Esophagus (tissue), 2 donors: ENCODE measurements at regions not wholly inside any gene's neighbourhood (a gene's known extent, or its start where the extent isn't known, plus 50 kb on each side); places are given as distances from the start of the nearest gene placed in this dataset.
"Not testable (repeated sequence)": the region's sequence is repeated elsewhere in the genome, so short reads cannot be mapped to it uniquely, and the experiment has no call there.

Experiments used
- H3K27ac ChIP-seq, 2 donors: one replicate each; pipeline ENCODE4 v1.5.1; 2013; ENCODE audit warnings: low read depth in 2 of 2, mild to moderate bottlenecking in 2 of 2, inconsistent platforms in 1 of 2, low read length in 1 of 2, moderate library complexity in 1 of 2
- H3K27me3 ChIP-seq, 2 donors: one replicate each; pipeline ENCODE4 v1.6.1; 2013; ENCODE audit warnings: low read length in 2 of 2, control low read depth in 1 of 2, mild to moderate bottlenecking in 1 of 2; ENCODE audit not compliant: insufficient read depth in 2 of 2, control insufficient read depth in 1 of 2
- H3K36me3 ChIP-seq, 2 donors: one replicate each; pipeline ENCODE4 v1.6.1; 2013; ENCODE audit warnings: low read length in 1 of 2; ENCODE audit not compliant: control insufficient read depth in 2 of 2, insufficient read depth in 2 of 2
- H3K4me1 ChIP-seq, 2 donors: one replicate each; pipeline ENCODE4 v1.6.1; 2013; ENCODE audit warnings: low read length in 1 of 2; ENCODE audit not compliant: control insufficient read depth in 2 of 2, insufficient read depth in 2 of 2
- H3K4me3 ChIP-seq, 2 donors: one replicate each; pipeline ENCODE4 v1.5.1; 2013; ENCODE audit warnings: low read length in 2 of 2, mild to moderate bottlenecking in 2 of 2, low read depth in 1 of 2, moderate library complexity in 1 of 2
- H3K9me3 ChIP-seq, 2 donors: one replicate each; pipeline ENCODE4 v1.6.1; 2013; ENCODE audit warnings: mild to moderate bottlenecking in 2 of 2, low read depth in 1 of 2, low read length in 1 of 2, moderate library complexity in 1 of 2; ENCODE audit not compliant: control insufficient read depth in 2 of 2, insufficient read depth in 1 of 2
- WGBS, 2 donors: extraction: QIAGEN DNeasy Blood & Tissue Kit; methylation state at CpG; one replicate each; pipeline ENCODE4 v1.1.7; 2013; 5-methylcytosine and 5-hydroxymethylcytosine counted together
- donor health status: healthy with polysubstance abuse.
- donor health status: Bipolar disorder and iron deficiency.

- Histone ChIP-seq H3K4me3 (no peak overlapping the region), H3K36me3 (no peaks in the 10 kb centered on the region), H3K27ac (no peak overlapping the region), H3K9me3 (no peaks in the 10 kb centered on the region), H3K27me3 (peaks cover 0 to 2% of the 10 kb centered on the region in 2 donors), H3K4me1 (no peaks in the 10 kb centered on the region)
- 91 to 92% methylated on average over 5 of the region's 5 CpGs for WGBS, 2 donors
These were observed 218.9 kb upstream of the PRDM1 start for GRCh38 chr6:105867277-105867676.

- Histone ChIP-seq H3K4me3 (no peak overlapping the region), H3K9me3 (no peaks in the 10 kb centered on the region), H3K36me3 (no peaks in the 10 kb centered on the region), H3K4me1 (no peaks in the 10 kb centered on the region), H3K27ac (no peak overlapping the region), H3K27me3 (peaks cover 0 to 2% of the 10 kb centered on the region in 2 donors)
- WGBS, 2 donors: 86 to 87% methylated on average over 5 of the region's 5 CpGs
These were observed 223.1 kb upstream of the PRDM1 start for GRCh38 chr6:105862936-105863607.

- not testable (repeated sequence) for H3K36me3 ChIP-seq, H3K27me3 ChIP-seq, H3K9me3 ChIP-seq, H3K4me3 ChIP-seq, H3K4me1 ChIP-seq, H3K27ac ChIP-seq
These were observed 225.2 kb upstream of the PRDM1 start for GRCh38 chr6:105860927-105861326.

- Histone ChIP-seq H3K4me1 (no peaks in the 10 kb centered on the region), H3K27me3 (no peaks in the 10 kb centered on the region), H3K27ac (no peak overlapping the region), H3K4me3 (no peak overlapping the region), H3K36me3 (no peaks in the 10 kb centered on the region), H3K9me3 (no peaks in the 10 kb centered on the region)
- 94 to 100% methylated on average over 1 of the region's 1 CpG for WGBS, 2 donors
These were observed 226.7 kb upstream of the PRDM1 start for GRCh38 chr6:105859457-105859856.

- H3K27me3 ChIP-seq, H3K27ac ChIP-seq, H3K9me3 ChIP-seq, H3K4me3 ChIP-seq, H3K36me3 ChIP-seq, H3K4me1 ChIP-seq: not testable (repeated sequence)
- WGBS, 2 donors: 94 to 98% methylated on average over 3 of the region's 3 CpGs
These were observed 227.5 kb upstream of the PRDM1 start for GRCh38 chr6:105858639-105859038.

GRCh38 chr6:105855433-105855832 is 230.7 kb upstream of the PRDM1 start:
- Histone ChIP-seq H3K4me3 (no peak overlapping the region), H3K27ac (no peak overlapping the region), H3K9me3 (no peaks in the 10 kb centered on the region), H3K27me3 (no peaks in the 10 kb centered on the region), H3K4me1 (no peaks in the 10 kb centered on the region), H3K36me3 (no peaks in the 10 kb centered on the region)
- whole genome bisulfite sequencing, 2 donors: 92 to 95% methylated on average over 7 of the region's 7 CpGs

- not testable (repeated sequence) for H3K36me3 ChIP-seq, H3K4me3 ChIP-seq, H3K9me3 ChIP-seq, H3K27ac ChIP-seq, H3K4me1 ChIP-seq, H3K27me3 ChIP-seq
- WGBS, 2 donors: 97 to 99% methylated on average over 24 to 25 of the region's 33 CpGs
These were observed 232.2 kb upstream of the PRDM1 start for GRCh38 chr6:105853979-105854378.

- no peaks in the 10 kb centered on the region for H3K36me3 ChIP-seq
- no peaks in the 10 kb centered on the region for H3K4me1 ChIP-seq
- no peak overlapping the region for H3K4me3 ChIP-seq
- no peaks in the 10 kb centered on the region for H3K9me3 ChIP-seq
- WGBS, 2 donors: 76 to 79% methylated on average over 4 of the region's 4 CpGs
- H3K27me3 ChIP-seq: no peaks in the 10 kb centered on the region
- H3K27ac ChIP-seq: no peak overlapping the region
These were observed 234.5 kb upstream of the PRDM1 start for GRCh38 chr6:105851606-105852005.

- Histone ChIP-seq H3K4me1 (no peaks in the 10 kb centered on the region), H3K4me3 (no peak overlapping the region), H3K27me3 (no peaks in the 10 kb centered on the region), H3K36me3 (no peaks in the 10 kb centered on the region), H3K9me3 (no peaks in the 10 kb centered on the region), H3K27ac (no peak overlapping the region)
- 50 to 64% methylated on average over 10 of the region's 10 CpGs for WGBS, 2 donors
These were observed 235.0 kb upstream of the PRDM1 start for GRCh38 chr6:105851113-105851580.

GRCh38 chr6:105850261-105851112 is 235.6 kb upstream of the PRDM1 start:
- no peaks in the 10 kb centered on the region for H3K4me1 ChIP-seq
- no peaks in the 10 kb centered on the region for H3K27me3 ChIP-seq
- H3K9me3 ChIP-seq: no peaks in the 10 kb centered on the region
- WGBS, 2 donors: 78 to 79% methylated on average over 11 of the region's 11 CpGs
- no peak overlapping the region for H3K4me3 ChIP-seq
- H3K27ac ChIP-seq: no peak overlapping the region
- no peaks in the 10 kb centered on the region for H3K36me3 ChIP-seq
